GM12892 (cell line): ENCODE measurements at regions not wholly inside any gene's neighbourhood (a gene's known extent, or its start where the extent isn't known, plus 50 kb on each side); places are given as distances from the start of the nearest gene placed in this dataset.

Experiments
- POLR2A ChIP-seq: IDR thresholded peaks from 2 replicates; pipeline ENCODE4 v1.6.1; 2011; ENCODE audit warnings: low read depth, low read length, control low read depth
- POLR2AphosphoS5 ChIP-seq: IDR thresholded peaks from 2 replicates; pipeline ENCODE4 v1.6.1; 2011; ENCODE audit warnings: low read depth, low read length, control low read depth
- TAF1 ChIP-seq: IDR thresholded peaks from 2 replicates; pipeline ENCODE4 v1.6.1; 2011; ENCODE audit warnings: low read depth, mild to moderate bottlenecking, control low read depth, low read length, borderline replicate concordance

DNA sequence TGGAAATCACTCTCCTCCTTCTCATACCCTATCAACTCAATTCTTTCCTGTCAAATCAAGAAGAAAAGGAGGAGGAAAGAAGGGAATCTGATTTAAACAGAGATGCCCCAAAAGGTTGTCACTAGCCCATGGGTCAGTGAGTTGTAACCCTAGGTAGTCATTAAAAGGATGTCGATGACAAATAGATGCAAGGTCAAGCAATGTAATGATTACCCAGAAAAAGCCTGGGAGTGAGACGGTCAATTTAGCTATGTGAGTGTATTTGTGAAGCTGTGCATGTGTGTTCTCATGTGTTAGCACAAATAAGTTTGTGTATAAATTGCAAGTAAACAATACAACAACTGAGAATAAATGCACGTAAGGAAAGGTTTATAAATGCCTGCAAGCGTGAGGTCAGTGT, 190.5 kb upstream of the PMFBP1 start:
- no peak for TF ChIP-seq POLR2AphosphoS5
- no peak for TF ChIP-seq POLR2A
- TF ChIP-seq TAF1: no peak
